ENCODE measurements at regions not wholly inside any gene's neighbourhood (a gene's known extent, or its start where the extent isn't known, plus 50 kb on each side); places are given as distances from the start of the nearest gene placed in this dataset.

GRCh38 chr9:16198996-16199395, 646.2 kb downstream of the CCDC171 start:
- H3K18ac ChIP-seq (ENCODE audit: low read depth in 1 of 2, low read length in 2 of 2), result no peak overlapping the region
- no peaks in the 10 kb centered on the region for H3K9me3 ChIP-seq (ENCODE audit: control insufficient read depth, low read length)
- no peak overlapping the region for H2BK12ac ChIP-seq (ENCODE audit: low read length in 2 of 2)
- H3K4ac ChIP-seq (ENCODE audit: low read depth in 1 of 2, low read length in 2 of 2), result no peak overlapping the region
- no peak overlapping the region for H4K91ac ChIP-seq (ENCODE audit: low read length)
- H2AFZ ChIP-seq (ENCODE audit: low read depth, low read length), result no peak overlapping the region
- 99% methylated on average over 5 of the region's 6 CpGs for WGBS
- H2AK5ac ChIP-seq (ENCODE audit: low read length, severe bottlenecking), result no peak overlapping the region
- no peaks in the 10 kb centered on the region for H3K27me3 ChIP-seq (ENCODE audit: control insufficient read depth in 1 of 2, insufficient read depth in 1 of 2, low read length in 2 of 2)
- H4K8ac ChIP-seq (ENCODE audit: low read length), result no peak overlapping the region
- no peak overlapping the region for H3K27ac ChIP-seq (ENCODE audit: low read length, poor library complexity, severe bottlenecking)
- H3K14ac ChIP-seq (ENCODE audit: low read length in 2 of 2), result no peak overlapping the region
- no peak overlapping the region for H3K9ac ChIP-seq (ENCODE audit: low read length)
- H2BK15ac ChIP-seq (ENCODE audit: low read depth, poor library complexity, severe bottlenecking), result no peak overlapping the region
- H2BK120ac ChIP-seq (ENCODE audit: low read depth, low read length), result no peak overlapping the region
- H2BK5ac ChIP-seq (ENCODE audit: low read depth, low read length, poor library complexity, severe bottlenecking), result no peak overlapping the region
- no peak for DNase-seq
- H3K79me1 ChIP-seq (replicated peaks; ENCODE audit: low read length, poor library complexity, severe bottlenecking), result no peaks in the 10 kb centered on the region
- peaks cover 12% of the 10 kb centered on the region for H3K4me1 ChIP-seq (ENCODE audit: control insufficient read depth, insufficient read depth, low read depth, low read length)
- no peak overlapping the region for H3K4me3 ChIP-seq (ENCODE audit: insufficient read depth in 1 of 2, low read depth in 1 of 2, low read length in 2 of 2)
- no peak overlapping the region for H3K4me2 ChIP-seq (ENCODE audit: low read length, poor library complexity, severe bottlenecking)
- no peak overlapping the region for H3K23ac ChIP-seq (ENCODE audit: low read length in 2 of 2)
- no peaks in the 10 kb centered on the region for H3K36me3 ChIP-seq (ENCODE audit: control insufficient read depth in 1 of 2, insufficient read depth in 2 of 2, low read depth in 1 of 2, low read length in 2 of 2)

GRCh38 chr9:16202221-16202620, 649.4 kb downstream of the CCDC171 start:
- peak overlapping the region in 1 of 2 experiments; percentile 22 for H3K4ac ChIP-seq (ENCODE audit: low read depth in 1 of 2, low read length in 2 of 2)
- H2BK15ac ChIP-seq (ENCODE audit: low read depth, poor library complexity, severe bottlenecking), result no peak overlapping the region
- peak overlapping the region in 1 of 2 experiments; percentile 7 for H3K4me3 ChIP-seq (ENCODE audit: insufficient read depth in 1 of 2, low read depth in 1 of 2, low read length in 2 of 2)
- H3K18ac ChIP-seq (ENCODE audit: low read depth in 1 of 2, low read length in 2 of 2), result peak overlapping the region in 1 of 2 experiments; percentile 58
- H3K27me3 ChIP-seq (ENCODE audit: control insufficient read depth in 1 of 2, insufficient read depth in 1 of 2, low read length in 2 of 2), result no peaks in the 10 kb centered on the region
- H2BK12ac ChIP-seq (ENCODE audit: low read length in 2 of 2), result peak overlapping the region in 1 of 2 experiments; percentile 45
- H3K4me2 ChIP-seq (ENCODE audit: low read length, poor library complexity, severe bottlenecking), result no peak overlapping the region
- H3K79me1 ChIP-seq (replicated peaks; ENCODE audit: low read length, poor library complexity, severe bottlenecking), result no peaks in the 10 kb centered on the region
- 100% methylated on average over 1 of the region's 1 CpG for WGBS
- H2AK5ac ChIP-seq (ENCODE audit: low read length, severe bottlenecking), result peak overlapping the region; percentile 28
- no peak overlapping the region for H3K27ac ChIP-seq (ENCODE audit: low read length, poor library complexity, severe bottlenecking)
- H3K14ac ChIP-seq (ENCODE audit: low read length in 2 of 2), result peak overlapping the region in 1 of 2 experiments; percentile 45
- peak overlapping the region; percentile 70 for H4K91ac ChIP-seq (ENCODE audit: low read length)
- H3K36me3 ChIP-seq (ENCODE audit: control insufficient read depth in 1 of 2, insufficient read depth in 2 of 2, low read depth in 1 of 2, low read length in 2 of 2), result no peaks in the 10 kb centered on the region
- no peak overlapping the region for H3K23ac ChIP-seq (ENCODE audit: low read length in 2 of 2)
- peak overlapping the region; percentile 45 for H4K8ac ChIP-seq (ENCODE audit: low read length)
- peak; percentile 41 for DNase-seq
- no peaks in the 10 kb centered on the region for H3K9me3 ChIP-seq (ENCODE audit: control insufficient read depth, low read length)
- no peak overlapping the region for H2BK5ac ChIP-seq (ENCODE audit: low read depth, low read length, poor library complexity, severe bottlenecking)
- H3K4me1 ChIP-seq (ENCODE audit: control insufficient read depth, insufficient read depth, low read depth, low read length), result peaks cover 16% of the 10 kb centered on the region
- H3K9ac ChIP-seq (ENCODE audit: low read length), result no peak overlapping the region
- H2AFZ ChIP-seq (ENCODE audit: low read depth, low read length), result no peak overlapping the region
- H2BK120ac ChIP-seq (ENCODE audit: low read depth, low read length), result no peak overlapping the region

GRCh38 chr9:16202914-16203728, 650.3 kb downstream of the CCDC171 start:
- H3K4me1 ChIP-seq (ENCODE audit: control insufficient read depth, insufficient read depth, low read depth, low read length), result peaks cover 17% of the 10 kb centered on the region
- no peak overlapping the region for H2BK15ac ChIP-seq (ENCODE audit: low read depth, poor library complexity, severe bottlenecking)
- H2BK12ac ChIP-seq (ENCODE audit: low read length in 2 of 2), result peak overlapping the region; percentile 81 to 93
- H3K36me3 ChIP-seq (ENCODE audit: control insufficient read depth in 1 of 2, insufficient read depth in 2 of 2, low read depth in 1 of 2, low read length in 2 of 2), result no peaks in the 10 kb centered on the region
- H3K4me2 ChIP-seq (ENCODE audit: low read length, poor library complexity, severe bottlenecking), result no peak overlapping the region
- peak overlapping the region; percentile 75 to 91 for H3K18ac ChIP-seq (ENCODE audit: low read depth in 1 of 2, low read length in 2 of 2)
- H4K8ac ChIP-seq (ENCODE audit: low read length), result no peak overlapping the region
- H3K9ac ChIP-seq (ENCODE audit: low read length), result no peak overlapping the region
- H2AFZ ChIP-seq (ENCODE audit: low read depth, low read length), result no peak overlapping the region
- H3K27me3 ChIP-seq (ENCODE audit: control insufficient read depth in 1 of 2, insufficient read depth in 1 of 2, low read length in 2 of 2), result no peaks in the 10 kb centered on the region
- no peak overlapping the region for H2BK120ac ChIP-seq (ENCODE audit: low read depth, low read length)
- H4K91ac ChIP-seq (ENCODE audit: low read length), result peak overlapping the region; percentile 78
- H3K14ac ChIP-seq (ENCODE audit: low read length in 2 of 2), result peak overlapping the region in 1 of 2 experiments; percentile 78
- peak overlapping the region; percentile 59 to 65 for H3K4ac ChIP-seq (ENCODE audit: low read depth in 1 of 2, low read length in 2 of 2)
- WGBS, result 72% methylated on average over 17 of the region's 17 CpGs
- no peaks in the 10 kb centered on the region for H3K79me1 ChIP-seq (replicated peaks; ENCODE audit: low read length, poor library complexity, severe bottlenecking)
- H3K9me3 ChIP-seq (ENCODE audit: control insufficient read depth, low read length), result no peaks in the 10 kb centered on the region
- H2AK5ac ChIP-seq (ENCODE audit: low read length, severe bottlenecking), result peak overlapping the region; percentile 98
- peak overlapping the region; percentile 77 for H3K27ac ChIP-seq (ENCODE audit: low read length, poor library complexity, severe bottlenecking)
- no peak overlapping the region for H3K4me3 ChIP-seq (ENCODE audit: insufficient read depth in 1 of 2, low read depth in 1 of 2, low read length in 2 of 2)
- peak overlapping the region; percentile 36 for H2BK5ac ChIP-seq (ENCODE audit: low read depth, low read length, poor library complexity, severe bottlenecking)
- DNase-seq, result peak; percentile 88
- peak overlapping the region in 1 of 2 experiments; percentile 60 for H3K23ac ChIP-seq (ENCODE audit: low read length in 2 of 2)

GRCh38 chr9:16203729-16204573, 651.1 kb downstream of the CCDC171 start:
- 68% methylated on average over 14 of the region's 14 CpGs for WGBS
- no peak overlapping the region for H3K23ac ChIP-seq (ENCODE audit: low read length in 2 of 2)

More at GRCh38 chr9:16203729-16204573, 651.1 kb downstream of the CCDC171 start:
- Histone ChIP-seq H3K79me1 (replicated peaks; ENCODE audit: low read length, poor library complexity, severe bottlenecking) (no peaks in the 10 kb centered on the region), H2BK15ac (ENCODE audit: low read depth, poor library complexity, severe bottlenecking) (no peak overlapping the region), H3K36me3 (ENCODE audit: control insufficient read depth in 1 of 2, insufficient read depth in 2 of 2, low read depth in 1 of 2, low read length in 2 of 2) (no peaks in the 10 kb centered on the region), H4K91ac (ENCODE audit: low read length) (peak overlapping the region; percentile 2), H3K4ac (ENCODE audit: low read depth in 1 of 2, low read length in 2 of 2) (no peak overlapping the region), H3K27ac (ENCODE audit: low read length, poor library complexity, severe bottlenecking) (peak overlapping the region; percentile 68), H3K27me3 (ENCODE audit: control insufficient read depth in 1 of 2, insufficient read depth in 1 of 2, low read length in 2 of 2) (no peaks in the 10 kb centered on the region), H2BK120ac (ENCODE audit: low read depth, low read length) (no peak overlapping the region), H3K4me1 (ENCODE audit: control insufficient read depth, insufficient read depth, low read depth, low read length) (peaks cover 17% of the 10 kb centered on the region), H3K9me3 (ENCODE audit: control insufficient read depth, low read length) (no peaks in the 10 kb centered on the region), H3K18ac (ENCODE audit: low read depth in 1 of 2, low read length in 2 of 2) (peak overlapping the region in 1 of 2 experiments; percentile 7), H3K9ac (ENCODE audit: low read length) (no peak overlapping the region), H3K14ac (ENCODE audit: low read length in 2 of 2) (no peak overlapping the region), H2AFZ (ENCODE audit: low read depth, low read length) (no peak overlapping the region), H2BK5ac (ENCODE audit: low read depth, low read length, poor library complexity, severe bottlenecking) (peak overlapping the region; percentile 0), H3K4me2 (ENCODE audit: low read length, poor library complexity, severe bottlenecking) (no peak overlapping the region), H2AK5ac (ENCODE audit: low read length, severe bottlenecking) (peak overlapping the region; percentile 84), H3K4me3 (ENCODE audit: insufficient read depth in 1 of 2, low read depth in 1 of 2, low read length in 2 of 2) (no peak overlapping the region), H4K8ac (ENCODE audit: low read length) (no peak overlapping the region), H2BK12ac (ENCODE audit: low read length in 2 of 2) (peak overlapping the region; percentile 8 to 96)
- DNase-seq, result peak; percentile 11
